PC-3 (cell line): ENCODE measurements at regions not wholly inside any gene's neighbourhood (a gene's known extent, or its start where the extent isn't known, plus 50 kb on each side); places are given as distances from the start of the nearest gene placed in this dataset.

Experiments used
- ATAC-seq: fragments of 200-7000 bp; cut with Tn5 transposase; 2 replicates; pipeline ENCODE4 v1.9.1; 2020; ENCODE audit warnings: mild to moderate bottlenecking, moderate library complexity
- BruUV-seq: library from RNA; stranded (reverse); fragments of 400-500 nt; replicated peaks from 2 replicates; lab custom pipeline; 2021; lab: Mats Ljungman, UMichigan
- CTCF ChIA-PET: fragments of 300-600 bp; sonication (Branson Sonifier 250); formaldehyde crosslinking; loops from one replicate; lab custom pipeline; 2022; ENCODE audit warnings: antibody characterized with exemption; lab: Charles Lee
- POLR2A ChIA-PET: fragments of 300-600 bp; sonication (Branson Sonifier 250); formaldehyde crosslinking; loops from one replicate; lab custom pipeline; 2022; ENCODE audit warnings: antibody characterized with exemption; ENCODE audit not compliant: unreplicated experiment; lab: Charles Lee
- DNase-seq: peaks from one replicate; pipeline ENCODE4 v3.0.0-alpha.2; 2015
- H2AFZ ChIP-seq: fragments of 300-600 bp; sonication (generic); 2 replicates; pipeline ENCODE4 v1.6.0; 2016; ENCODE audit warnings: antibody characterized with exemption, low read length
- H3F3A ChIP-seq: fragments of 300-600 bp; sonication (generic); one replicate; pipeline ENCODE4 v1.6.0; 2017; ENCODE audit warnings: antibody characterized with exemption, low read length, control low read depth, mild to moderate bottlenecking; ENCODE audit not compliant: unreplicated experiment
- H3K27ac ChIP-seq: fragments of 300-600 bp; sonication (generic); 2 replicates; pipeline ENCODE4 v1.5.1; 2016; ENCODE audit warnings: mild to moderate bottlenecking, low read length
- H3K27me3 ChIP-seq: fragments of 300-600 bp; sonication (generic); 2 replicates; pipeline ENCODE4 v1.6.1; 2016; ENCODE audit warnings: low read length, mixed read lengths
- H3K36me3 ChIP-seq: fragments of 300-600 bp; sonication (generic); 2 replicates; pipeline ENCODE4 v1.6.1; 2016; ENCODE audit warnings: low read depth, mixed run types, low read length, mixed read lengths
- H3K4me1 ChIP-seq: fragments of 300-600 bp; sonication (generic); 2 replicates; pipeline ENCODE4 v1.5.1; 2016; ENCODE audit warnings: low read length; ENCODE audit not compliant: insufficient read depth
- H3K4me2 ChIP-seq: fragments of 300-600 bp; sonication (generic); 2 replicates; pipeline ENCODE4 v1.6.0; 2016; ENCODE audit warnings: low read length
- H3K4me3 ChIP-seq: fragments of 300-600 bp; sonication (generic); 2 replicates; pipeline ENCODE4 v1.5.1; 2016; ENCODE audit warnings: mild to moderate bottlenecking, low read length, mixed read lengths
- H3K79me2 ChIP-seq: fragments of 300-600 bp; sonication (generic); 2 replicates; pipeline ENCODE4 v1.6.1; 2017; ENCODE audit warnings: low read length, mixed read lengths
- H3K9ac ChIP-seq: fragments of 300-600 bp; sonication (generic); 2 replicates; pipeline ENCODE4 v1.6.0; 2016; ENCODE audit warnings: mild to moderate bottlenecking, low read length
- H3K9me2 ChIP-seq: fragments of 300-600 bp; sonication (generic); replicated peaks from 2 replicates; pipeline ENCODE4 v1.6.1; 2016; ENCODE audit warnings: mixed run types, low read length, mixed read lengths
- H3K9me3 ChIP-seq: fragments of 300-600 bp; sonication (generic); 2 replicates; pipeline ENCODE4 v1.6.1; 2016; ENCODE audit warnings: low read length, mixed read lengths
- H4K20me1 ChIP-seq: fragments of 300-600 bp; sonication (generic); 2 replicates; pipeline ENCODE4 v1.6.1; 2016; ENCODE audit warnings: low read length, mixed read lengths
- CTCF ChIP-seq: fragments of 300-600 bp; sonication (generic); conservative IDR thresholded peaks from 2 replicates; pipeline ENCODE4 v1.5.1; 2017; ENCODE audit warnings: antibody characterized with exemption, low read depth, mild to moderate bottlenecking, low read length
- EZH2 ChIP-seq: fragments of 300-600 bp; sonication (generic); IDR thresholded peaks from one replicate; pipeline ENCODE4 v1.6.1; 2017; ENCODE audit warnings: antibody characterized with exemption, mild to moderate bottlenecking, low read length; ENCODE audit not compliant: unreplicated experiment
- EZH2phosphoT487 ChIP-seq: fragments of 300-600 bp; sonication (generic); IDR thresholded peaks from 2 replicates; pipeline ENCODE4 v1.6.1; 2018; ENCODE audit warnings: mild to moderate bottlenecking, antibody characterized with exemption, low read length, borderline replicate concordance
- intact Hi-C: fragments of 100-400 bp; cut with micrococcal nuclease; formaldehyde crosslinking; loops from 2 replicates; pipeline ENCODE4 v1.9.0; 2023

- Histone ChIP-seq H3K9me2 (no peaks in the 10 kb centered on the region), H3K36me3 (peaks cover 10% of the 10 kb centered on the region), H2AFZ (no peak overlapping the region), H4K20me1 (no peaks in the 10 kb centered on the region), H3F3A (no peaks in the 10 kb centered on the region), H3K27me3 (no peaks in the 10 kb centered on the region), H3K4me3 (no peak overlapping the region), H3K27ac (no peak overlapping the region), H3K79me2 (no peaks in the 10 kb centered on the region), H3K9ac (no peak overlapping the region), H3K4me2 (no peak overlapping the region), H3K4me1 (no peaks in the 10 kb centered on the region), H3K9me3 (peaks cover 11% of the 10 kb centered on the region)
- POLR2A ChIA-PET, result no interaction called here
- DNase-seq (no peak), ATAC-seq (no peak)
- BruUV-seq, result TSS peak; percentile 3
- CTCF ChIA-PET, result interaction anchor here (0.6 kb wide), 1 partner anchor 76 kb away, joined by 3 read pairs; no protein-coding TSS in a partner anchor
- intact Hi-C loops, result no loop called here
- TF ChIP-seq EZH2, result no peak
- no peak for TF ChIP-seq CTCF
- TF ChIP-seq EZH2phosphoT487, result no peak
Observed at GRCh38 chr10:49448924-49449323, 53.0 kb upstream of the DRGX start.

- POLR2A ChIA-PET, result no interaction called here
- no TSS peak for BruUV-seq
Observed at GRCh38 chr10:49446031-49446430, 50.1 kb upstream of the DRGX start.

More at GRCh38 chr10:49446031-49446430, 50.1 kb upstream of the DRGX start:
- DNase-seq (peak; percentile 52), ATAC-seq (peak; percentile 48)
- intact Hi-C loops, result no loop called here
- H3K4me3 ChIP-seq, result no peak overlapping the region
- no peak for TF ChIP-seq EZH2
- no peak for TF ChIP-seq EZH2phosphoT487
- TF ChIP-seq CTCF, result no peak
- no peak overlapping the region for H3K9ac ChIP-seq
- no peaks in the 10 kb centered on the region for H3K27me3 ChIP-seq
- no peaks in the 10 kb centered on the region for H3K79me2 ChIP-seq
- no peaks in the 10 kb centered on the region for H3F3A ChIP-seq
- H3K9me2 ChIP-seq, result no peaks in the 10 kb centered on the region
- H3K36me3 ChIP-seq, result no peaks in the 10 kb centered on the region
- no peak overlapping the region for H2AFZ ChIP-seq
- H4K20me1 ChIP-seq, result no peaks in the 10 kb centered on the region
- H3K27ac ChIP-seq, result no peak overlapping the region
- H3K9me3 ChIP-seq, result no peaks in the 10 kb centered on the region
- H3K4me2 ChIP-seq, result no peak overlapping the region
- H3K4me1 ChIP-seq, result no peaks in the 10 kb centered on the region
- CTCF ChIA-PET, result interaction anchor here (0.6 kb wide), 1 partner anchor 790 kb away, joined by 10 read pairs; no protein-coding TSS in a partner anchor
